A549 (cell line): ENCODE measurements at regions not wholly inside any gene's neighbourhood (a gene's known extent, or its start where the extent isn't known, plus 50 kb on each side); places are given as distances from the start of the nearest gene placed in this dataset.

Experiments used
- CTCF ChIP-seq: fragments of >200 bp; sonication (Bioruptor Twin); formaldehyde crosslinking; IDR thresholded peaks from 3 replicates; pipeline ENCODE4 v1.5.1; 2016
- EP300 ChIP-seq, 2 experiments: fragments of >200 bp; sonication (Bioruptor Twin); formaldehyde crosslinking; IDR thresholded peaks; 2 replicates in 1 of 2; 3 replicates in 1 of 2; pipeline ENCODE4 v1.6.1; 2016 to 2017
- GATA3 ChIP-seq: IDR thresholded peaks from 2 replicates; pipeline ENCODE4 v1.6.1; 2012; ENCODE audit warnings: borderline replicate concordance
- HOXA7 ChIP-seq: fragments of 250-450 bp; sonication (Bioruptor Pico); IDR thresholded peaks from 2 replicates; pipeline ENCODE4 v1.5.0; 2020; ENCODE audit warnings: mild to moderate bottlenecking, moderate library complexity
- KDM1A ChIP-seq: fragments of 200-600 bp; sonication (generic); IDR thresholded peaks from 2 replicates; pipeline ENCODE4 v1.6.1; 2016; ENCODE audit warnings: low read depth, mild to moderate bottlenecking
- NFE2L2 ChIP-seq: fragments of 150-350 bp; conservative IDR thresholded peaks from 2 replicates; pipeline ENCODE4 v1.6.1; 2014; ENCODE audit warnings: low read length
- POLR2A ChIP-seq: IDR thresholded peaks from 2 replicates; pipeline ENCODE4 v1.6.1; 2012; ENCODE audit warnings: mild to moderate bottlenecking, low read length
- RAD21 ChIP-seq, 2 experiments: fragments of >200 bp in 1 of 2; sonication (Bioruptor Twin) in 1 of 2; formaldehyde crosslinking in 1 of 2; IDR thresholded peaks in 1 of 2; conservative IDR thresholded peaks in 1 of 2; 2 replicates in 1 of 2; 3 replicates in 1 of 2; pipeline ENCODE4 v1.6.1; 2012 to 2018; ENCODE audit warnings: inconsistent platforms in 1 of 2
- RNF2 ChIP-seq: fragments of 200-600 bp; sonication (generic); IDR thresholded peaks from 2 replicates; pipeline ENCODE4 v1.6.1; 2016; ENCODE audit warnings: low read depth, mild to moderate bottlenecking, antibody characterized with exemption, moderate library complexity, borderline replicate concordance
- ZC3H11A ChIP-seq: fragments of 450-650 bp; IDR thresholded peaks from 2 replicates; pipeline ENCODE4 v1.6.1; 2014; ENCODE audit warnings: antibody characterized with exemption, mild to moderate bottlenecking
- TF ChIP-seq, protein P1 (sequence below): IDR thresholded peaks from 2 replicates; pipeline ENCODE4 v1.6.1; 2012

- TF ChIP-seq NFE2L2: no peak
- TF ChIP-seq, protein P1, sequence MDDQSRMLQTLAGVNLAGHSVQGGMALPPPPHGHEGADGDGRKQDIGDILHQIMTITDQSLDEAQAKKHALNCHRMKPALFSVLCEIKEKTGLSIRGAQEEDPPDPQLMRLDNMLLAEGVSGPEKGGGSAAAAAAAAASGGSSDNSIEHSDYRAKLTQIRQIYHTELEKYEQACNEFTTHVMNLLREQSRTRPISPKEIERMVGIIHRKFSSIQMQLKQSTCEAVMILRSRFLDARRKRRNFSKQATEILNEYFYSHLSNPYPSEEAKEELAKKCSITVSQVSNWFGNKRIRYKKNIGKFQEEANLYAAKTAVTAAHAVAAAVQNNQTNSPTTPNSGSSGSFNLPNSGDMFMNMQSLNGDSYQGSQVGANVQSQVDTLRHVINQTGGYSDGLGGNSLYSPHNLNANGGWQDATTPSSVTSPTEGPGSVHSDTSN: no peak
- no peak for TF ChIP-seq CTCF
- no peak for TF ChIP-seq ZC3H11A
- TF ChIP-seq EP300 (IDR thresholded peaks at IDR 0.05): no peak
- TF ChIP-seq KDM1A: no peak
- no peak for TF ChIP-seq POLR2A
- no peak for TF ChIP-seq GATA3
- no peak for TF ChIP-seq RAD21 (conservative IDR thresholded peaks at IDR 0.05 in 1 of 2, IDR thresholded peaks at IDR 0.05 in 1 of 2)
- no peak for TF ChIP-seq RNF2
- no peak for TF ChIP-seq HOXA7 (CRISPR knock-in tag)
Observed at GRCh38 chr4:20181926-20182325, 69.8 kb upstream of the SLIT2 start.
